HG02852 (cell line): ENCODE measurements at regions not wholly inside any gene's neighbourhood (a gene's known extent, or its start where the extent isn't known, plus 50 kb on each side); places are given as distances from the start of the nearest gene placed in this dataset.

ENCODE experiments used
- ATAC-seq: cut with Tn5 transposase; IDR thresholded peaks from one replicate; pipeline ENCODE4 v1.9.1; 2021; ENCODE audit warnings: mild to moderate bottlenecking, moderate library complexity; ENCODE audit not compliant: unreplicated experiment

DNA sequence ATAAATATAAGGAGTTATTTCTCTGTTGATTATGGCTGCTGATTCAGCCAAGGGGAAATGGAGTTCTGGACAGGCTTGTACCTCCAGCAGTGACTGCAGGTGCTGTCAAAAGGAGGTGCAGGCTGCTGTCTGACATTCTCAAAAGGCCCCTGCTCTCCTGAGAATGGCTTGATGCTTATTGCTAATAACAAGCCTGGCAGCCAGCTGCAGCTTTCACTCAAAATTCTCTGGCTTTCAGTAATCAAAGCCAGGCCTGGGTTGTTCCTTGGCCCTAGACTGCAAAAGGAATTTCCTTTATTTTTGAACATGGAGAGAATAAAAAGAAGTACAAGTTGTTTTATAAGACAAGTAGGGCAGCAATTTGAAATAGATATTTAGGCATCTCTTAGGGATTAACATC, 575.9 kb downstream of the MID1IP1 start:
- ATAC-seq = no peak

DNA sequence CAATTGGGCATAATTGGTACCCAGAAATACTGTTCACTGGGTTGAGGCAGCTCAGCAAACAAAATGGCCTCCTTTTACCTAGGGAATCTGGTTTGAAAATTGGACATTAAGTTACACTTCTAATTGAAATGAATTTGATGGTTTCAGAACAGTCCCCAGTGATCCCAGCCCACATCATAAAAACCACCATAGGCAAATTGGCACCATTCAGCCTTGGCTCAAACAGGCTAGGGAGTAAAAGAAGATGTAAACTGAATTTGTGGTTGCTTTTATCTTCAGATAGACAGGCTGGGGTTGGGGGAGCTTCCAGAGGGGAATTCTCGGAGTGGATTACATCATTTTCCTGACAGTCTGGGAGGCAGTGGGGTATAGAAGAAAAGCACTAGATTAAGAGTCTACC, 576.5 kb downstream of the MID1IP1 start:
- ATAC-seq = no peak

DNA sequence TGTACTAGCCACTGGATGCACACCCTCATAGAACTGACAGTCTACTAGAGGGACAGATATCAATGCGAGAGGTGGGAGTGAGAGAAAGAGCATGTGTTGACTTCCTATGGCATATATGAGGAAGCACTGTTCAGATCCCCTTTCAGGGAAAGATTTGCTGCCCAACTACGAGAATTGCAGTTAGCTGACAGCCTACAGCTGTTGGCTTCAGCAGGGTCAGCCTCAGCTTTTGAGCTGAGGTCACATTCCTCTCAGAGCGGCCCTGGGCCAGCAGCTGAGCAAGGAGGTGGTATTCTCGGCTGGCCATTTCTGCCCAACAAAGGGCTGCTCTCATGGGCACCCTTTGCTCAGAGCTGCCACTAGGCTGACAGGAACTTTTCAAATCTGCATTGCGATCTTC, 580.2 kb downstream of the MID1IP1 start:
- ATAC-seq = no peak

DNA sequence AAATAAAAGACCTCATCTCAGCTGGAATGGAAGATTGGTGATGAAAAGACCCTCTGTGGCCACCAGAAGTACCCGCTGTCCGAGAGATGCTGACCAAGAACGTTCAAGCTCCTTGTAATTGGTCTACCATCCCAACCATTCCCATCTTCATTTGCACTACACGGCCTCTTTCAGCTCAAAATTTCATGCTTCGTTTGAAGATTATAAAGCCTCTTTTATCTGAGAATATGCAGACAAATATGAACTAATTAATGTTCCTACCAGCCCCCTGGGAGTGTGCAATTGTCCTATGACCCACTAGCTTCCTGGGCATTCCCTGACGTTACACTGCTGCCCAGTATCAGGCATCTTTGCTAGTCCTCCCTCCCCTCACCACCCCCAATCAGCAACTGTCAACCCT, 583.7 kb downstream of the MID1IP1 start:
- no peak for ATAC-seq

DNA sequence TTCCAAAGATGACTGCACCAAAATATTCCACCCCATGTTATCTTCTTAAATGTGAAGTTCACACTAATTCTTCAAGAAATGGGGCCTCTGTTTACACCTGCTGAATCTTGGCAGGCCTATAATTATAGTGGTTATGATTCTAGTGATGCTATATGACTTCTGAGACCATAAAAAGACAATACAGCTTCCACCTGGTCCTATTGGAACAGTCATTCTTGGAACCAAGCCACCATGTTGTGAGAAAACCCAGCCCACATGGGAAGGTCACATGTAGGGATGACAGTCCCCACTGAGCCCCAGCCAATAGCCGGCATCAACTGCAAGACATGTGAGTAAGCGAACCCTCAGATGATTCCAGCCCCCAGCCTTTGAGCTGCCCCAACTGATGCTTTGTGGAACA, 587.5 kb downstream of the MID1IP1 start:
- no peak for ATAC-seq

DNA sequence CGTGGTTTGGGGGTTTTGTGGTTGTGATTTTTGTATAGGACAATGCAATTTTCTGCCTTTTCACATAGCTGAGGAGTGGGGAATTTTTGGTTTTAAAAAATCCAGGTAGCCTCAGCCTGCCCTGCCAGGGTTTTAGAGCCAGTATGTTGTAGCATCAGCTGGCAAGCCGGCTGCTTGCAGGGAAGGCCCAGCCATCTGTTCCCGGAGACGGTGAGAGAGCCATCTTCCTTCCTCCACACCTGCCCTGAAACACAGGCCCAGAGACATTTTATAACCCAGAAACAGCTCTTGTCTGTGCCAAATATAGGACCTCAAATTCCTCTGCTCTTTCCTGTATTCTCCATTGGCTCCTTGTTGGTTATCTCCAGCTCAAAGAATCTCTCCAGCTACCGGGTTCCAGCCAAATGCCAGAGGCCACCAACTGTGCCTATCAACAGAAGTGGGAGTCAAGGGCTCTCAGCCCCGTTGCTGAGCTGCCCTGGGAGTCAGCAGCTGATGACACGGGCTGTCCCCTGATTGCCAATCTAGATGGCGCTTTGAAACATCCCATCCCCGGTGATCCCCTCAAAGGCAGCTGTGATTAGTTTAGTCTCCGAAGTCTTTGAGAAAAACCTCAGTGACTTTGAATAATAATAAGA, 595.2 kb downstream of the MID1IP1 start:
- no peak for ATAC-seq

DNA sequence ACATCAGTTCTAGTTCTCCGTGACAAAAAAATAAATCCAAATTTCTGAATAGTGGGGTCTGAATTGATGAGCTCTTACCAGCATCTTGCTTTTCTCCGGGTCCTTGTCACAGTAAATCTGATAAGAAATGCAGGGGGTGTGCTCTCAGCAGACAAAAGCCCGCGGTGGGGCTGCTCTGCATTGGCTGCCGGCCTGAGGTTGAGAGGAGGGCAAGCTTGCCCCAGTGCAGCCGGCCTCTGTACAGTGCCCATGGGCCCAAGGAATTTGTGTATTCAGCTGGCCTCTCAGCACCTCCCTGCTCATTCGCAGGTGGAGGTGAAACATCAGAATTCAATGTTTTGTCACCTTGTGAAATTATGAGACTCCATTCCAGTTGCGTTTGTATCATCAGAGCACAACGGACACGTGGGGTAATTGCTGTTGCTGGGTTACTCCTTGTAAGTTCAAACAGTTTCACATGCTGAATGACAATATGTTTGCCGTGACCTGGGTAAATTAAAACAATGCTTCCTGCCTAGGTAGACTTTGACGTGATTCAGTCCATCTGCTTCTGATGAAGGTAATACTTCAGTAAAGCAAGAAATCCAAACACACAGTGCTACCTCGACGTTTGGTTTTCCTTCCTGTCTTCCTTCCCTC, 596.4 kb downstream of the MID1IP1 start:
- ATAC-seq = no peak

DNA sequence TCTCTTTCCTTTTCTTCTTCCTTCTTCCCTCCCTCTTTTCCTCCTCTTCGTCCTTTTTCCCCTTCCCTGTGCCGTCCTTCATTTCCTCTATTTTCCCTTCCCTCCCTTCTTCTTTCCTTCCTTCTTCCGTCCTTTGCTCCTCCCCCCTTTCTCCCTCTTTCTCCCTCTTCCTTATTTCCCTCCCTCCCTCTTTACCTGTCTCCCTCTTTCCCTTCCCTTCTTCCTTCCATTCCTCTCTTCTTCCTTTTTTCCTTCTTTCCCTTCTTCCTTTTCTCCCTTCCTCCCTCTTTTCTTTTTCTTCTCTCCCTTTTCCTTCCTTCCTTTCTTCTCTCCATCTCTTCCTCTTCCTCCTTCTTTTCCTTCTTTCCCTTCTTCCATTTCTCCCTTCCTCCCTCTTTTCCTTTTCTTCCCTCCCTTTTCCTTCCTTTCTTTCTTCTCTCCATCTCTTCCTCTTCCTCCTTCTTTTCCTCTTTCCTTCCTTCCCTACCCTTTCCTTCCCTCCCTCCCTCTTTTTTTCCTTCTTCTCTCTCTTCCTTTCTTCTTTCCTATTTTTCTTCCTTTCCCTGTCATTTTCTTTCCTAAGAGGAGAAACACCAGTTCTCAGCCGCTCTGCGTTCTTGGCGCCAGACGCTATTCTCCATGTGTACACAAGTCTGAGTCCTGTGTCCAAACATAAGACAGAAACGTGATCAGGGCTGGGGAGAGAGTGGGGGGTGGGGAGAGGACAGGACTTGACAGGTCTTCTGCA, 597.1 kb downstream of the MID1IP1 start:
- no peak for ATAC-seq

DNA sequence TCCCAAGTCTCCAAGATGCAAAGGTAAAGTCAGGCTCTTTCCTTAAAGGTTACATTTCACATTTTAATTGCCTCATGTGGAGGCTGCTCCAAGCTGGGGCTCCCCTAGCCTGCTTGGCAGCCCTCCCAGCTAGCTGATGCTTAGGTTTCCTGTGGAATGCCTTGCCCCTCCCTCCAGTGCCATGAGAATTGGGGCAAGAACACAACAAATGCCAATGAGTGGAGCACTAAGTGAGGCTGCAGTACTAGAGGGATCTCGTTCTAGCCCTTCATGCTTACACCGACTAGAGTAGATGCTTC, 597.7 kb downstream of the MID1IP1 start:
- no peak for ATAC-seq

DNA sequence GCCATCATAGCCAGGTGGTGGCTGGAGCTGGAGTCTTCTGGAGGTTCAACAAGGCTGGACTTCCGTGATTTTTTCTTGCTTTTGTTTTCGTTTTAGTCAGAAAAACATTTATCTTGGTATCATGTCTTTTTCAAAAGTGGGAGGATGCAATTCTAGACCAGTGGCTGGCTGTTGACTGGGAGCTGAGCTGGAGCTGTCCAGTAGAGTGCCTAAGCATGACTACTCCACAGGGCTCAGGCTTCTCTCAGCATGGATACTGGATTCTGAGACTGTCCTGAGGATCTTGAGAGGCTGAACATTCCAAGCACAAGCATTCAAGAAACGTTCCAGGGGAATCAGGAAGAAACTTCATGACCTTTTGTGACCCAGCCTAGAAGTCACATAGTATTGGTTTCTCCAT, 598.1 kb downstream of the MID1IP1 start:
- ATAC-seq = no peak

DNA sequence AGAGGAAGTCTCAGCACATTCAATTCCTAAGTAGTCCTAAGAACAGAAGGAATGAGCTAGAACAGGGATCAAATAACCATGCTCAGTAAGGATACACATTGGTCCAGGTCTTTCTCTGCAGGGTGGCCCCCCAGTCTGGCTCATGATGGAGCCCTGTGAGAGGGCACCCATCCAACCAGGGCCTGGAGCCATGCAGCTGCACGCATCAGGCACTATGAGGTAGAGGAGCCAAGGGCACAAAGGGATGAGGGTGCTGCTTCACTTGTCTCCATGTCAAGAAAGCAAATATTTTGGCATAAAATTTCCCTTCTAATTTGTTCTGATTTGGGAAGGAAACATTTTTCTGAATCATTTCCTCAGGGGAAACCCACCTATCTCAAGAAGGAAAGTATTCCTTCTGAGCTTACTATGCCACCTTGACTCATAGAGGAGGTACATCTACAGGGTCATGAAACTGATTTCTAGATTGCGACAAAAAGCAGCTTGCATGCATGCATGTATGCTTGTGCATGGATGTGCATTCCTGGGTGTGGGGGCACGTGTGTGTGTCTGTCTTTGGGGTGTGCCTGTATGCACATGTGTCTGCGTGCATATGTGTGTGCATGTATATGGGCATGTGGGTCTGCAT, 600.3 kb downstream of the MID1IP1 start:
- no peak for ATAC-seq

DNA sequence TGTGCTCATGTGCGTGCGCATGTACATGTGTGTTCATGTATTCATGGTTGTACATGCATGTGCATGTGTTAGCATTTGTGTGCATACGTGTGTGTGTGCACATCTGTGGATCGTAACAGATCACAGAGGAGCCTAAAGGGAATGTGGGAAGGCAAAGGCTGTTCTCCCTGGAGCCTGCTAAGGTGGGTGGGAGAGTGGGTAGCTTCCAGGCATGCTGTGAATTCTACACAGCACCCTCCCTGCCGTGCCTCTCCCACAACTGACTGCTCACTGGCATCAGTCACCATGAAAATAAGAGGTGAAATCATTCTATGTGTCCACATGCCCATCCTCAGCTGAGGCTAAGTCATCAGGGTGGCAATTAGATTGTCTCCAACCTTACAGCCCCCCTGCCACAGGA, 600.9 kb downstream of the MID1IP1 start:
- no peak for ATAC-seq

DNA sequence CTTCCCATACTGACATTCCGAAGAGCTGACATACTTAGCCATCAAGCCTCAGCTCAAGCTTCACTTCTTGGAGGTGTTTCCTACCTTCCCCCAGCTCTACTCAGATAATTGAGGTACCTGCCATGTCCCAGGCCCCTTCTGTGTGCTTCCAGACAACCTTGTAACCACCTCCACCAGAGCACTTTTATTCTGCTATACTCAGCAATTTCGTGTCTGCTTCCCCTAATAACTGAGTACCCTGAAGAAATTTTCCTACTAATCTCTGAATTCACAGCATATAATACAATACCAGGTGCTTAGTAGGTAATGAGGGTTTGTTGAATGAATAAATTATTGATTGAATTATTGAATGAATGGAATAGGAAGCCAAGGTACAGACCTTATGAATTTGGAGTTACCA, 605.5 kb downstream of the MID1IP1 start:
- no peak for ATAC-seq

DNA sequence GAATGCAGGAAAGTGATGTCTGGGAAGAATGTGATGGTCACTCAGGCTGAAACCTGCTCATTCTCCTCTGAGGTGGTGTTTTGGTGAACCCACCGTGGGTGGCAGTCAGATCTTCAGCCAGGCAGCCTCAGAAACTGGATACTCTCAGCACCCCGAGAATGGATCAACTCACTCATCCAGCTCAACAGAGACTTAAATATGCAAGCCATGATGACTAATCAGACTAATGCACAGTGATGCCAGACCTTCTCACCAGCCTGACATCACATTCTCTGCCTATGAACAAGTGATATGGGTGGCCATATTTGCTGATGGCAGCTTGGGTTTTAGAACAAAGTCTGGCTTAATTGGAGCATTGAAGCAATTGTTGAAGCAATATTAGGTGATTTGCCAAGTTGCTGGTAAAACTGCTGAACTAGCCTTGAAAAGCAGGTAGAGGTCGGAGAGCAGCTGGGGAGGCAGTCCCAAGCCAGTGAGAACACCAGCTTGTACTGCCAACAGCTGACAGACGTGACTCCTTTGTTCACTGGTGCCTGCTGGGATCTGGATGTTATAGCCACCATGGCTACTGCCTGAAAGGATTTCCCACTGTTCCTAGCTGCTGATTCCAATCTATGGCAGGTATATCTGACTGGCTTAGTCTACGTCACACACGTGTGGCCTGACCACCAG, 608.1 kb downstream of the MID1IP1 start:
- no peak for ATAC-seq

DNA sequence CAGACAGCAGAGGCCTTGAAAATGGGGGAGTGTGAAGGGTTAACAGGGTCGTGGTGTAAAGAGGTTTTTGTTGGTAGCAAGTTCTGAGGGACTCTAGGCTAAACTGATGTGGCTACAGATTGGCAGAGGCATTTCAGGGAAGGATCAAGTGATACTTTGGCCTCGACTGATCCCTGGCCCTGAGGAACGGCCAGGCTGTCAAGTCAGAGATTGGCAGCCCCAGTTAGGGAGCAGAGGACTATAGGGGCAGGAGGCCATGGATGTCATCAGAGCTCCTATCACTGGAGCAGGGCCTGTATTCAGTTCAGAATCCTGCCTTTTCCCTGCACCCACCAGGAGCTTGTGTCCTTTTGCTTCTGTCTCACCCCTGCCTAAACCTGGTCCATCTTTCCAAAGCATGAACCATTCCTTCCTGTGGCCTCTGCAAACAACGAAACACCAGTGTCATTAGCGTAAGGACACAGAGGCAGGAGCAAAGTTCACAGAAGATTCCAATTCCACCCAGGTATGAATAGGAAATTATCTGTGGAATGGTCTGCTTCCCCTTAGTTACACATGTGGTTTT, 613.1 kb downstream of the MID1IP1 start:
- no peak for ATAC-seq

DNA sequence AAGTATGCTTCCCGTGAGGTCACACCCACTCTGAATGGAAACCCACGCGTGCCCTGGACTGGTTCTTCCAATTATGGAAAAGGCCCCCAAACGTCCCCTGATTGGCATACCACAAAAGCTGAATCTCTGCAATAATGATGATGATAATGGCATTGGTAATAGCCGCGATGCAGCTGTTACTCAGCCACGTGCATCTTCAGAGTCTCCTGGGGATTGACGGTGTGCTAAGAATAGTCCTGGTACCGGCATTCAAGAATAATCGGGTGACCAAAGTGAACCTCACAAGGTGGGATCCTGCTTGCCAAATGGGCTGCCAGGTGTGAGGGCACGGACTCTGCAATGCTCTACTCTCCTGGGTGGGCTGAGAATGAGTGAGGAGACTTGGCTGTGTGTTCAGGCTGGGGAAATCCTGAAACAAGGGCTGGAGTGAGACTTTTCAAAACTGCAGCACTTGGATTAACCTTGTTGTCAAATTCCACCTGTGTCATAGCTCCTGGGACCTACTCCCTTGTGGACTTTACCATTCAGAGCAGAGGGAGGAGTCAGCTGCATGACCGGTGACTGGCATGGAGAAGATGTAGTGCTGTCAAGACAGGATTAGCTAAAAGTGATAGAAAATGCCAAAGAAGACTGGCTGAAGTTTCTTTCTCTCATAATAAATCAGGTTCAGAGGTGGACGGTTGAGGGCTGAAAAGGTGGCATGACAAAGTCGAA, 615.4 kb downstream of the MID1IP1 start:
- no peak for ATAC-seq

DNA sequence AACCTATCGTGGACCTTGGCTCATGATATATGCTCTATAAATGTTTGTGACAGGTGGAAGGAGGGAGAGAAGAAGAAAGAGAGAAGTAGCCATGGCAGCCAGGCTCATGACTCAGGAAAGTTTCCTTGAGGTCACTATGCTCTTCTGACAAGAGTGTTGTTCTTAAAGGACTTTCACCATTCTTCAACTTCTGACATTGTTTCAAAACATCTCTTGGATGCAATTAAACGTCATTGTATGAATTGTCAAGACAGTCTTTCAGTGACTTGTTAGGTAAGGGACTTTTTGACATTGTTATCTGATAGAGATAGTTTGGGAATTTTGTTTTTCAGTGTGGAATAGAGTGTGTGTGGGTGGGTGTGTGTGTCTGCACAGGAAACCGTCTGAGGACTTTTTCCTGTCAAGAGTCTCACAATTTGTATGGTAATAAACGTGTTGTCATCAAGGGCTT, 617.0 kb downstream of the MID1IP1 start:
- ATAC-seq = no peak

DNA sequence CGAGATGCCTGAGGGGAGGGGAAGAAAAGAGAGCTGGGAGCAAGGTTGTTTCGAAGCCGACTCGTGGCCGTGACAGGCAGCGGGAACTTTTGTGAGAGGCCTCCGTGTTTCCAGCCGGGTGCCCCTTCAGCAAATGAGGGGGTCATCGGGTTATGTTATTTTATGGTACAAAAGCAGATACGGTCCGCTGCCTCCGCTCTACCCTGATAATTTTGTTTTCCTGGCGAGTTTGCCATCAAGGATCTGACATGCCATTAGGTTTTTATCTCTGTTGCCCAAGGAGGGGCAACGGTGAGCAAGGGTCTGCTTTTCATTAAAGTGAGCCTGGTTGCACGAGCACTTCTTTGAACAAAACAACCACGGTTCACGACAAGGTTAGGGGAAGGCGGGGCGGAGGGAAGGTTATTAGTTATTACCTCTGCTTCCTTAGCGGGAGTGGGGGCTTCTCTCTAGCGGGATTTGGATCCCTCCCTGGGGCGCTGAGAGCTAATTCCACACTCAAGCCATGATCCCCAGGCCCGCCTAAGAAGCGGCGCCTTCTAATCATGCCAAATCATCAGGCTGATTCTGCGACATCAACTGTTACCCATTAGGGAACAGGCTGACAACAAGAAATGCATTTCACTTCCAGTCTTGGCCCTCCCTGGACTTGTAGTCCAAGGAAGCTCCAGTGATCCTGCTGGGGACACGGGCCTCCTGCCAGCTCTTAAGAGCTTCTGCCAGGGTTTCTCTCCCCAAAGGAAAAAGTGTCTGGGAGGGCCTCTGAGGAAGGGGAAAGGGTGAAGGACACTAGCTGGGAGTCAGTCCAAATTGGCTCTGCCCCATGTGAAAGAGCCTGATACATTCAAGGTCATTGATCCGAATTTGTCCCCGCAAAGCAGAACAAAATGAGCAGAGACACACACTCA, 617.7 kb downstream of the MID1IP1 start:
- ATAC-seq = no peak

DNA sequence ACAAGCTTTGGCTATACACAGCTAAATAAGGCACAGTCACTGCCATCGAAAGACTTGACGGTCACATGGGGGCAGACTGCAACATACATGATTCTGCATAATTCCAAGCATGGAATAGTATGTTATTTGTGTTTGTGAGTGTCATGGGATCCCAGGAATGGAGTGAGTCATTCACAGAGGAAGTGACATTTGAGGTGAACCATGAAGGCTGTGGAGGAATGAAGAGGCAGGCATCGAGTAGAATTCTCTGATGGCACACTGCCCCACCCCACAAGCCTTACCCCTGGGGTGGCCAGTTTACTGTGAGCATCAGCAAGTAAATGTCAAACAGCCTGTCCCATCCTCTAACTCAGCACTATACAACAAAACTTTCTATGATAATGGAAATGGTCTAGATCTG, 619.7 kb downstream of the MID1IP1 start:
- ATAC-seq = no peak
